Activated CD4-positive, CD25-positive, alpha-beta regulatory T cell treated with anti-CD3 and anti-CD28 coated beads, Interleukin-2, amount 50 U/mL, for 24 hours (primary cell): ENCODE measurements at regions not wholly inside any gene's neighbourhood (a gene's known extent, or its start where the extent isn't known, plus 50 kb on each side); places are given as distances from the start of the nearest gene placed in this dataset.
"Not testable (repeated sequence)": the region's sequence is repeated elsewhere in the genome, so short reads cannot be mapped to it uniquely, and the experiment has no call there.

Experiments
- ATAC-seq, 2 donors: fragments of 150-1000 bp; cut with Tn5 transposase; one replicate each; pipeline ENCODE4 v1.10.0; 2021; ENCODE audit warnings: mild to moderate bottlenecking in 1 of 2, moderate library complexity in 1 of 2

GRCh38 chr20:59466107-59466815 is 138.1 kb upstream of the PHACTR3 start:
- no peak for ATAC-seq

GRCh38 chr20:59468831-59469230 is 135.5 kb upstream of the PHACTR3 start:
- ATAC-seq, result no peak

- no peak for ATAC-seq
Observed at GRCh38 chr20:59469267-59470252, 134.8 kb upstream of the PHACTR3 start.

GRCh38 chr20:59470521-59470920 is 133.8 kb upstream of the PHACTR3 start:
- no peak for ATAC-seq

- ATAC-seq, result no peak
Observed at GRCh38 chr20:59471653-59472421, 132.5 kb upstream of the PHACTR3 start.

DNA sequence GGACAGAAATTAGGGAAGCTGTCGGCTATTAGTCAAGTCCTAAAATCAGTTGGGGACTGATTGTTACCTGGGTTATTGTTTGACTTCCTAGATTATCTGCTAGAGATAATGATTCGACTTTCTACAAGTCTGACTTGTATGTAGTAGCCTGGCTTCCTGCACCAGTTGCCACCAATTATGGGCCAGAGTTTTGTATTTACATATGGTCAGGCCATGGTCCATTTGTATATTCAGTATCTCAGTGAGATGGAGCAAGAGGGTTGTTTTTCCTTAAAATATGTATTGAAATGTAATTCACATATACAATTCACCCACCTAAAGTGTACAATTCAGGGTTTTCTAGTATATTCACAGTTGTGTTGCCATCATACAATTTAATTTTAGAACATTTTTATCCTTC is 130.6 kb upstream of the PHACTR3 start:
- ATAC-seq, result no peak

GRCh38 chr20:59481067-59481466 is 123.3 kb upstream of the PHACTR3 start:
- ATAC-seq, result no peak

DNA sequence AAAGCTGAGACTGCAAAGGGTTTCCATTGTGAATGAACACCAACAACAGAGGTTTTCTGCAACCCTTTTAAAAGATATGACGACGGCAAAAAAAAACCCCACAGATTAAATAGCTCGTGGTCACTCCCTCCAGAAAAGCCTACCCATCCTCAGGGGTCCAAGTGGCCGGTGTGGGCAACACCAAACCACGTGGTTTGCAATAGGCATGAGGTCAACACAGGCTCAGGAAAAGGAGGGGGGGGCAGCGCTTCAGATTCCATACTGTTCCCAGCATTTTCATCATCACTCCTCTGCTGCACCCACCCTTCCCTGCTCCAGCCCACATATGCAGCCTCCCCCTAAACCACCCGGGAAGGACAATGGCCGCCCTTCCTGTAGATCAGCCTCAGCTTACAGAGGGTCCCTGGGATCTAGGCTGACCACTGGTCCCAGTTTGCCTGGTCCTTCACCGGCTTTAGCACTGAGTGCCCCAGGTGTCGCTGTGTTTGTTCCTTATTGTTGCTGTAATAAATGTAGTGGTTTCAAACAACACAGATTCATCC is 122.8 kb upstream of the PHACTR3 start:
- no peak for ATAC-seq

DNA sequence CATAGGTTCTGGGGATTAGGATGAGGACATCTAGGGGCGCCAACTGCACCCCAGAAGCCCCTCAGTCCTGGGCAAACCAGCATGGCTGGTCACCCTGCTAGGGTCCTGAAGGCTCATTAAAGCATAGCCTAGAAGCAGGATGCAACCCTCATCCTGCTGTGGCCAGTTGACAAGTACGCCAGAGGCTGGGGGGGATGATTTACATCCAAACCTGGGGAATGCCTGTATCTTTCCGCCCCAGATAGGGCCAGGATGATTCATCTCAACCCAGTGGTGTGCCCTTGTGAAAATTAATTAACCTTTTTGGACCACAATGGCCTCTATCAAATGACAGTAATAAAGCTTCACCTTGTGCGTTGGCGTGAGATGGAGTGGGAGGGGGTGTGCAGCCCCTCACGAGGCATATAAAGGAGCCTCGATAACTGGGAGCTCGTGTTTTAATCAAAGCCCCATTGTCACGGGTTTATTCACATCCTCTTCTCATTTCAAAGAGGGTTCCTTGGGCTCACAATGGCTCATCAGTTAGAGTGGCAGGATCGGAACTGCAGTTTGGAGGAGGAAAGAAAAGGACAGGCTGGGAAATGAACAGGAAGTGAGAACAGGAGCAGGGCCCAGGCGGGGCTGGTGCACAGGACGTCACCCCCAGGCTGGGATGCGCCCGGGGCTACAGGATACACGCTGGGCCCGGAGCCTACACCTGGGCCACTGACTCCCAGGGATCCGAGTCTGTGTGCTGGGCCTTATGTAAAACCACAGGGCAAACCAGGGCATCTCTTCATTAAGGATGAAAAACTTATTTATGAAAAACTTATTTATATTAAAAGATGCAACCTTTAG is 121.8 kb upstream of the PHACTR3 start:
- ATAC-seq, result no peak

- ATAC-seq, result no peak
Observed at GRCh38 chr20:59483481-59483880, 120.9 kb upstream of the PHACTR3 start.

GRCh38 chr20:59484228-59484627 is 120.1 kb upstream of the PHACTR3 start:
- ATAC-seq, result no peak

DNA sequence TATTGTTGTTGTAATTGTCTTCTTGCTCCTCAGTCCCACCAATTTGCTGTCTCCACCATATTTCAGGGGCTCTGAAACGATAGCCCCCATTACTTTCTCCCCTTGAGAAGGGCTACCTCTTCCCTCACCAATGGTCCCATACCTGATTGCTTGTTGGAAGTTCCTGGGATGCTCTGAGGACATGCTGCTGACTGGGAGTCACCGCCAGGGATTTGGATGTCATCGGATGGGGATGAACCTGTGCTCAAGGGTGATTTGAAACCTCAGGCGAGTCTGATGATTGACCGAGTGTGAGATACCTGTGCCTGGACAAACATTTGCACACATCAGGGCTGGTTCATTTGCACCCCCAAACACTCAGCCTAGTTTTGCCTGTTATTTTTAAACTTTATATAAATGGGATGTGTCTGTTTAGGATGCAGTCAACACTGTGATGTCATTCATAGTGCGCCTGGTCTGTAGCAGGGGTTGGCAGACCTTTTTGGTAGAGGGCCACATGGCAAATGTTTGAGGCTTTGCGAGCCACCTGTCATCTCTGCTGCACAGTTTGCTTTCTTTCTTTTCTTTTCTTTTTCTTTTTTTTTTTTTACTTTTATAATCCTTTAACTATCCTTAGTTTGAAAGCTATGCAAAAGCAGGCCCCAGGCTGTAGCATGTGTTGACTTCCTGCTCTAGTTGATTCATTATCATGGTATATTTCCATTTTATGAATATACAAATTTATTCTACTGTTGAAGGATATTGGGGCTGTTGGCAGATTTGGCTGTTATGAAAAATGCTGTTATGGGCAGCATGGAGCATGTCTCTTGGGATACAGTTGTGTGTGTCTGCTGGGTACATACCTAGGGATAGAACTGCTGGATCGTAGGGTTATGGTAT is 118.5 kb upstream of the PHACTR3 start:
- no peak for ATAC-seq

DNA sequence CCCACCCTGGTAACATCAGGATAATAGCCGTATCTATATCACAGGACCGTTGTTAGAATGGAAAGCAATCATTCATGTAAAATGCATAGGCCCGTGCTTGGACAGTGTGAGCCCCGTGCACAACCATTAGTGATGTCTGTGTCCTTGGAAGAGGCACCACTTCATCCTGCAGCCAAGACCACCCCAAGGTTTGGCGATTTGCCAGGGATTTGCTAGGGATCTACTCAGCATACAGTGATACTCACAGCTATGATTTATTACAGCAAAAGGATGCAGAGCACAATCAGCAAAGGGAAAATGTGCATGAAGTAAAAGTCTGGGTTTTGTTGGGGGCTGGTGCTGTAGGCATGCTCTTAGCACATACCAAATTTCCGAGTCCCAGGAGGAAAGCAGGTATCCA is 115.9 kb upstream of the PHACTR3 start:
- not testable (repeated sequence) for ATAC-seq

- ATAC-seq, result not testable (repeated sequence)
Observed at GRCh38 chr20:59490196-59491004, 113.9 kb upstream of the PHACTR3 start.

DNA sequence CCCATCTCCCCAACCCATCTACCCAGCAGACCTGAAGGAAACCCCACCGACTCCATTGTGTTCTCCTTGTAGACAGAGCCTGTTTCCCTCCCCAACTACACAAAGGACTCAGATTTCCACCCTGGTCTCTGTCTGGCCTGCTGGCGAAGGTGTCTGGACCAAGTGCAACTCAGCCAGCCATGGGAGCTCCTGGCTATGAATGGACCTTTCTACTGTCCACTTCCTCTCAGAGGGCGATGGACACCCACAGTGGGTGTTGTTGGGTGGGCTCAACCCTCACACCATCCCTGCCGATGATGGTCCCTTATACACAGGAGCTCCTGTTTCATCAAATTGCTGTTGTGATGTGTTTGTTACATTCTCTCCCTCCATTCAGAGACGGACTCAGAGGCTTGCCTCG is 112.5 kb upstream of the PHACTR3 start:
- no peak for ATAC-seq

- no peak for ATAC-seq
Observed at GRCh38 chr20:59493926-59494325, 110.4 kb upstream of the PHACTR3 start.

GRCh38 chr20:59495166-59495565 is 109.2 kb upstream of the PHACTR3 start:
- no peak for ATAC-seq

- ATAC-seq, result peak in 1 of 2 donors; percentile 48
Observed at GRCh38 chr20:59495894-59496510, 108.3 kb upstream of the PHACTR3 start.

DNA sequence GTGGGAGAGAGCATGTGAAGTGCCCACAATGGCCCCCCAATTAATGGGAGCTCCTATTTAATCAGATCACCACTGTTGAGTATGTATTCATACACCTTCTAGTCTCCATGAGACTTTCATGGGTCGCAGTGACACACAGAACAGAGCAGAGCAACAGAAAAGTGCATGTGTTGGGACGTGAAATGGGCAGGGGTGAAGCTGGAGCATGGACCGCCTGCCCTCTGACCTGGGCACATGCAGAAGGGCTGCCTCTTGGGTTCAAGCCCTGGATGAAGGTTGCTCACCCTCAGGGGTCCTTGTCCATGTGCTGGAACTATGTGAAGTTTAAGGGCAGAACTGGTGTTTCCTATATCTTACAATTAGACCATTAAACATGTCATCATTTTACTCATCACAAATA is 106.0 kb upstream of the PHACTR3 start:
- no peak for ATAC-seq
